B cell (primary cell): ENCODE measurements at regions not wholly inside any gene's neighbourhood (a gene's known extent, or its start where the extent isn't known, plus 50 kb on each side); places are given as distances from the start of the nearest gene placed in this dataset.

Experiments used
- ATAC-seq: fragments of 200-7000 bp; cut with Tn5 transposase; one replicate; pipeline ENCODE4 v1.10.0; 2021; ENCODE audit warnings: low read depth, mild to moderate bottlenecking, moderate number of reproducible peaks, moderate library complexity
- CTCF ChIA-PET: fragments of 350-600 bp; sonication (Branson Sonifier 250); formaldehyde crosslinking; loops from one replicate; lab custom pipeline; 2021; ENCODE audit warnings: antibody characterized with exemption, inconsistent platforms; lab: Charles Lee
- POLR2A ChIA-PET: fragments of 350-600 bp; sonication (Branson Sonifier 250); formaldehyde crosslinking; loops from one replicate; lab custom pipeline; 2021; ENCODE audit warnings: antibody characterized with exemption; lab: Charles Lee
- DNase-seq: peaks from one replicate; pipeline ENCODE4 v3.0.0; 2013
- H2AFZ ChIP-seq: 2 replicates; pipeline ENCODE4 v1.6.1; 2012; ENCODE audit warnings: mild to moderate bottlenecking, low read depth, low read length; ENCODE audit not compliant: insufficient read depth, poor library complexity, severe bottlenecking
- H3K27ac ChIP-seq, 2 donors: 1 replicate in 1 of 2; 2 replicates in 1 of 2; pipeline ENCODE4 v1.5.1; 2012 to 2013; ENCODE audit warnings: low read length in 2 of 2, mild to moderate bottlenecking in 2 of 2, moderate library complexity in 1 of 2
- H3K27me3 ChIP-seq, 4 experiments: fragments of 200-600 bp in 1 of 4; sonication (generic) in 1 of 4; replicated peaks in 1 of 4; 1 replicate in 2 of 4; 2 replicates in 2 of 4; pipeline versions ENCODE4 v1.6.1 to v1.7.0; 2013 to 2016; ENCODE audit warnings: low read length in 3 of 4, mild to moderate bottlenecking in 2 of 4, mixed read lengths in 1 of 4, moderate library complexity in 1 of 4; ENCODE audit not compliant: insufficient read depth in 4 of 4, control insufficient read depth in 3 of 4; ENCODE audit errors: control extremely low read depth in 1 of 4
- H3K36me3 ChIP-seq, 2 experiments: replicated peaks in 1 of 2; 1 replicate in 1 of 2; 2 replicates in 1 of 2; pipeline versions ENCODE4 v1.6.1 to v1.7.1; 2013; ENCODE audit warnings: low read length in 1 of 2; ENCODE audit not compliant: insufficient read depth in 2 of 2, control insufficient read depth in 1 of 2; ENCODE audit errors: control extremely low read depth in 1 of 2, extremely low read depth in 1 of 2
- H3K4me1 ChIP-seq, 2 donors: fragments of 200-600 bp in 1 of 2; sonication (generic) in 1 of 2; 1 replicate in 1 of 2; 2 replicates in 1 of 2; pipeline versions ENCODE4 v1.5.1 to v1.6.1; 2013 to 2017; ENCODE audit warnings: low read length in 2 of 2; ENCODE audit not compliant: control insufficient read depth in 2 of 2, insufficient read depth in 2 of 2
- H3K4me2 ChIP-seq: replicated peaks from 2 replicates; pipeline ENCODE3; 2012; ENCODE audit warnings: mild to moderate bottlenecking, low read depth, low read length; ENCODE audit not compliant: poor library complexity, severe bottlenecking
- H3K4me3 ChIP-seq, 5 experiments: fragments of 200-600 bp in 1 of 5; sonication (generic) in 1 of 5; 1 replicate in 3 of 5; 2 replicates in 2 of 5; pipeline versions ENCODE4 v1.5.1 to v1.7.0; 2011 to 2016; ENCODE audit warnings: low read length in 4 of 5, mild to moderate bottlenecking in 4 of 5, low read depth in 2 of 5, control low read depth in 1 of 5, moderate library complexity in 1 of 5; ENCODE audit not compliant: insufficient read depth in 1 of 5; ENCODE audit errors: control extremely low read depth in 1 of 5, extremely low read depth in 1 of 5
- H3K79me2 ChIP-seq: fragments of 200-600 bp; sonication (generic); one replicate; pipeline ENCODE4 v1.6.0; 2016; ENCODE audit warnings: low read length; ENCODE audit not compliant: control insufficient read depth, insufficient read depth
- H3K9ac ChIP-seq: fragments of 200-600 bp; sonication (generic); 2 replicates; pipeline ENCODE4 v1.6.1; 2017; ENCODE audit warnings: mild to moderate bottlenecking, low read length, moderate library complexity
- H3K9me3 ChIP-seq, 3 donors: one replicate each; pipeline versions ENCODE4 v1.6.1 to v1.7.1; 2013; ENCODE audit warnings: low read length in 2 of 3; ENCODE audit not compliant: control insufficient read depth in 2 of 3, insufficient read depth in 1 of 3; ENCODE audit errors: control extremely low read depth in 1 of 3
- H4K20me1 ChIP-seq: 2 replicates; pipeline ENCODE4 v1.6.0; 2012; ENCODE audit warnings: mild to moderate bottlenecking, low read length; ENCODE audit not compliant: insufficient read depth, control insufficient read depth, poor library complexity, severe bottlenecking
- H3K27ac Mint-ChIP-seq: one replicate; pipeline ENCODE4 v1.8.0; 2021; ENCODE audit warnings: mixed read lengths
- H3K27me3 Mint-ChIP-seq: one replicate; pipeline ENCODE4 v1.8.0; 2021; ENCODE audit warnings: mixed read lengths
- H3K4me1 Mint-ChIP-seq: one replicate; pipeline ENCODE4 v1.8.0; 2021; ENCODE audit warnings: mixed read lengths
- H3K4me3 Mint-ChIP-seq: one replicate; pipeline ENCODE4 v1.8.0; 2021; ENCODE audit warnings: mixed read lengths
- H3K9me3 Mint-ChIP-seq: one replicate; pipeline ENCODE4 v1.8.0; 2022; ENCODE audit warnings: mixed read lengths; ENCODE audit not compliant: insufficient read depth
- EZH2 ChIP-seq: IDR thresholded peaks from 2 replicates; pipeline ENCODE4 v1.6.1; 2012; ENCODE audit warnings: borderline replicate concordance, low read depth, mild to moderate bottlenecking, moderate library complexity, low read length; ENCODE audit not compliant: insufficient read depth, poor library complexity, severe bottlenecking
- WGBS: methylation state at CpG from one replicate; pipeline ENCODE4 v1.1.5; 2013; ENCODE audit warnings: missing lambda C conversion rate; ENCODE audit not compliant: insufficient coverage; 5-methylcytosine and 5-hydroxymethylcytosine counted together
- intact Hi-C: fragments of 100-400 bp; cut with micrococcal nuclease; formaldehyde crosslinking; loops from one replicate; pipeline ENCODE4 v1.10.0; 2022
- TF ChIP-seq, protein P1 (sequence below): fragments of 200-600 bp; IDR thresholded peaks from one replicate; pipeline ENCODE4 v1.8.0; 2022; ENCODE audit warnings: antibody characterized with exemption, mild to moderate bottlenecking

DNA sequence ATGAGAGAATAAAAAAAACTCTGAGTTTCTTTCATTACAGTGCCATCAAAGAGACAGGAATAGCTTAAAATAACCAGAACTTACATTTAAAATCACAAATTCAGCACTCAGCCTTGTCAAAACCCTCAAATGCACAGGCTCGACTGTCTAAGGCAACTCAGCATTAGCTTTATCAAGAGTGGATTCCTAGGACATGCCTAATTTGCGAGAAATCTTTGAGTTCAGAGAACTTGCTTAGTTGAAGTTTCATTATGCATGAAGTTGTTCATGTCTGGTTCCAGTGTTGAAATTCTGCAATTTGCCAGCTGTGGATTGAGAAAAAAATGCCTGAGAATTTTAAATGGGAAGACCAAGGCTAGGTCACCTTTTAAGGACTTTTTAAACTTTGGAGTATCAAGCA lies 151.1 kb downstream of the LRRC70 start:
- ChIA-PET POLR2A (no interaction called here), CTCF (no interaction called here)
- Histone ChIP-seq H3K4me3 (no peak overlapping the region), H3K9ac (no peak overlapping the region), H3K27ac (no peak overlapping the region), H3K4me1 (no peaks in the 10 kb centered on the region), H3K36me3 (no peaks in the 10 kb centered on the region), H3K79me2 (no peaks in the 10 kb centered on the region), H2AFZ (no peak overlapping the region), H4K20me1 (no peaks in the 10 kb centered on the region), H3K27me3 (no peaks in the 10 kb centered on the region), H3K4me2 (no peak overlapping the region), H3K9me3 (no peaks in the 10 kb centered on the region)
- 92% methylated on average over 2 of the region's 2 CpGs for WGBS
- ATAC-seq (no peak), DNase-seq (no peak)
- H3K4me1 Mint-ChIP-seq: no peaks in the 10 kb centered on the region
- peaks cover 2% of the 10 kb centered on the region for H3K9me3 Mint-ChIP-seq
- no peak overlapping the region for H3K27ac Mint-ChIP-seq
- no peak for TF ChIP-seq EZH2
- TF ChIP-seq, protein P1, sequence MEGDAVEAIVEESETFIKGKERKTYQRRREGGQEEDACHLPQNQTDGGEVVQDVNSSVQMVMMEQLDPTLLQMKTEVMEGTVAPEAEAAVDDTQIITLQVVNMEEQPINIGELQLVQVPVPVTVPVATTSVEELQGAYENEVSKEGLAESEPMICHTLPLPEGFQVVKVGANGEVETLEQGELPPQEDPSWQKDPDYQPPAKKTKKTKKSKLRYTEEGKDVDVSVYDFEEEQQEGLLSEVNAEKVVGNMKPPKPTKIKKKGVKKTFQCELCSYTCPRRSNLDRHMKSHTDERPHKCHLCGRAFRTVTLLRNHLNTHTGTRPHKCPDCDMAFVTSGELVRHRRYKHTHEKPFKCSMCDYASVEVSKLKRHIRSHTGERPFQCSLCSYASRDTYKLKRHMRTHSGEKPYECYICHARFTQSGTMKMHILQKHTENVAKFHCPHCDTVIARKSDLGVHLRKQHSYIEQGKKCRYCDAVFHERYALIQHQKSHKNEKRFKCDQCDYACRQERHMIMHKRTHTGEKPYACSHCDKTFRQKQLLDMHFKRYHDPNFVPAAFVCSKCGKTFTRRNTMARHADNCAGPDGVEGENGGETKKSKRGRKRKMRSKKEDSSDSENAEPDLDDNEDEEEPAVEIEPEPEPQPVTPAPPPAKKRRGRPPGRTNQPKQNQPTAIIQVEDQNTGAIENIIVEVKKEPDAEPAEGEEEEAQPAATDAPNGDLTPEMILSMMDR: no peak
- no peak overlapping the region for H3K4me3 Mint-ChIP-seq
- intact Hi-C loops: no loop called here
- H3K27me3 Mint-ChIP-seq: no peaks in the 10 kb centered on the region

DNA sequence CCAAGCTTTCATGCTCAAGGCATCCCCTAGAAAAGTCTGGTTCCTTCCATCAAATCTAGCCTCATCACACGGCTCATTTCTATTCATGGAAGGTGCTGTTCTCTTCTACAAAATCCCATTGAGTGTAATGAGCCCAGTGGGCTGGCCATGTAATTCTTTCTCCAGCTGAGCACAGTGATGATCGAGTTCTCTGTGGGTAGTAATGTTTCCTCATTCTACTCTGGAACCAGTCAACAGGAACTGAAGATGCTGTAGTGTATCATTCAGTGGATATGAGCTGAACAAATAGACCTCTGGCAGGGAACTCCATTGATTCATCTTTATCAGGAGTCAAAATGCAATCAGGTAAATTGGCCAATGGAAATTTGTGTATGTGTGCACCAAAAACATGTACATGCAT lies 149.2 kb downstream of the LRRC70 start:
- Histone ChIP-seq H3K4me3 (no peak overlapping the region), H3K79me2 (no peaks in the 10 kb centered on the region), H3K9me3 (no peaks in the 10 kb centered on the region), H3K27ac (no peak overlapping the region), H4K20me1 (no peaks in the 10 kb centered on the region), H3K9ac (no peak overlapping the region), H3K36me3 (no peaks in the 10 kb centered on the region), H3K4me1 (no peaks in the 10 kb centered on the region), H2AFZ (no peak overlapping the region), H3K4me2 (no peak overlapping the region), H3K27me3 (no peaks in the 10 kb centered on the region)
- POLR2A ChIA-PET: no interaction called here
- Mint-ChIP-seq H3K27me3 (no peaks in the 10 kb centered on the region), H3K9me3 (peaks cover 2% of the 10 kb centered on the region), H3K4me3 (no peak overlapping the region), H3K4me1 (no peaks in the 10 kb centered on the region), H3K27ac (no peak overlapping the region)
- DNase-seq (no peak), ATAC-seq (no peak)
- intact Hi-C loops: no loop called here
- CTCF ChIA-PET: no interaction called here
- TF ChIP-seq, protein P1: no peak
- TF ChIP-seq EZH2: no peak
- no CpG with 5 or more reads among the region's 2 CpGs for WGBS
